ENCODE measurements at regions not wholly inside any gene's neighbourhood (a gene's known extent, or its start where the extent isn't known, plus 50 kb on each side); places are given as distances from the start of the nearest gene placed in this dataset.

DNA sequence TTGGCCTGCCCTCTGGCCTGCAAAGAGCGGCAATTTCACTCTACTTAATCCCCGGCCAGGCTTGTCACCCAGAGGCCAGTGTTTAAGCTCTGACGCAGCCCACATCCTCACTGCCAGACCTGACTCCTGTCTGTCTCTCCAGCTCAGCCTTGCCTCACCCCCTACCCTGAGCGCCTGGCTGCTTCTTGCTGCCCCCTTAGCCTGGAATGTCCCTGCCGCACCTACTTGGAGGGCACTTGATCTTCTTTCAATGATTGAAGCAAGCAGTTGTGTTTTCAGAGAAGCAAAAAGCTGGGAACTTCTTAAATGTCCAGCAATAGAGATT, 87.4 kb upstream of the ZBTB40 start:
- no peaks in the 10 kb centered on the region for H3K4me1 Mint-ChIP-seq (ENCODE audit: low read depth)
- H3K27me3 Mint-ChIP-seq (ENCODE audit: low read depth): peaks cover 10% of the 10 kb centered on the region
- H3K36me3 Mint-ChIP-seq (ENCODE audit: low read depth): no peaks in the 10 kb centered on the region
- no peak for DNase-seq (ENCODE audit: low spot score)
- no peaks in the 10 kb centered on the region for H3K9me3 Mint-ChIP-seq
- H3K4me3 Mint-ChIP-seq: no peak overlapping the region
- H3K27ac Mint-ChIP-seq: no peak overlapping the region

DNA sequence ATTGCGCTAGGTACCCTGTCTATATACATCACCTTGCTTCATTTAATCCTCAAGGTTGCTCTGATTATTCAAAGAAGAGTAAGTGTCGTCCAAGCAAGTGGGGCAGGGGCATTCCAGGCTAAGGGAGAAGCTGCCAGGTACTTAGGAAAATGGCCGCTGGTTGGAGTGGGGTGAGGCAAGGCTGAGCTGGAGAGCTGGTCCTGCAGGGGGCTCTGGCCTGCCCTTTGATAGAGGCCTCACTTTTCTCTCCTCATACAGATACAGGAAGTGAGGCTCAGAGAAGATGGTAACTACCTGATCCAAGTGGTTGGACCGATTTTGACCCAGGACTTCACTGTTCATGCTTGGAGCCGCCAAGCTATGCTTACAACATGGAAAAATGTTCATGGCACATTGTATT, 86.9 kb upstream of the ZBTB40 start:
- H3K27me3 Mint-ChIP-seq (ENCODE audit: low read depth): peaks cover 10% of the 10 kb centered on the region
- H3K9me3 Mint-ChIP-seq: no peaks in the 10 kb centered on the region
- no peaks in the 10 kb centered on the region for H3K4me1 Mint-ChIP-seq (ENCODE audit: low read depth)

DNA sequence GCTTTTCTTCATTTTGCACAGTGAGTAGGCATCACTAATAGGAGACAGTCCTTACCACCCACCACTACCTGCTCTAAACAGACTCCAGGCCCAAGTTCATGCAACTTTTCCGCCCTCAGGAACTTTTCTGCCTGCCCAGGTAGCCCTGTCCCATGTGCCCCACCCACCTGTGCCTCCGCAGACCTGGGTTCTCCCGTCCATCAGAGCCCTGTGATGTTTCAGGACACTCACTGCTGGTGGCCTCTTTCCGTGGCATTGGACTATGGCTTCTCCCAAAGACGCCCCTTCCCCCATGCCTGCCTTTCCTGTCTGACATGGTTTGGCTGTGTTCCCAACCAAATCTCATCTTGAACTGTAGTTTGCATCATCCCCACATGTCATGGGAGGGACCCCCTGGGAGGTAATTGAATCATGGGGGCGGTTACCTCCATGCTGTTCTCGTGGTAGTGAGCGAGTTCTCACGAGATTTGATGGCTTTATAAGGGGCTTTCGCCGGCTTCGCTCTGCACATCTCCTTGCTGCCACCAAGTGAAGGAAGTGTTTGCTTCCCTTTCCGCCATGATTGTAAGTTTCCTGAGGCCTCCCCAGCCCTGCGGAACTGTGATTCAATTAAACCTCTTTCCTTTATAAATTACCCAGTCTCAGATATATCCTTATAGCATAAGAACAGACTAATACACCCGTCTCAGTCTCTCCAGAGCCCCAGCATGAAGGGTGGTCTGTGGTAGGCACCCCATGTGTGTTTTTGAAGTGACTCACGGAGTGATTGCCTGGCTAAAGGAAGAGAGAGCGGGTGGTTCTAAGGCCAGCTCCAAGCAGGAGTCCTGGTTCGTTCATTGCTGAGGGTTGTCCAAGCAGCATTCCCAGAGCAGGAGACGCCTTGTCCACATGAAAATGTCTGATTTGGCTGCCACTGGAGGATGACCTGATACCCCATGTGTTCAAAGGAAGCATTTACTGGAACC, 86.0 kb upstream of the ZBTB40 start:
- H3K4me1 Mint-ChIP-seq (ENCODE audit: low read depth): no peaks in the 10 kb centered on the region
- no peak overlapping the region for H3K27ac Mint-ChIP-seq
- DNase-seq (ENCODE audit: low spot score): no peak
- H3K36me3 Mint-ChIP-seq (ENCODE audit: low read depth): no peaks in the 10 kb centered on the region
- peaks cover 5% of the 10 kb centered on the region for H3K27me3 Mint-ChIP-seq (ENCODE audit: low read depth)
- no peaks in the 10 kb centered on the region for H3K9me3 Mint-ChIP-seq
- H3K4me3 Mint-ChIP-seq: no peak overlapping the region

More for the DNA sequence above, 86.9 kb upstream of the ZBTB40 start:
- Mint-ChIP-seq H3K4me3 (no peak overlapping the region), H3K27ac (no peak overlapping the region), H3K36me3 (ENCODE audit: low read depth) (no peaks in the 10 kb centered on the region)
- DNase-seq (ENCODE audit: low spot score): no peak

GRCh38 chr1:22366346-22366745, 85.3 kb upstream of the ZBTB40 start:
- H3K27me3 Mint-ChIP-seq (ENCODE audit: low read depth): peaks cover 6% of the 10 kb centered on the region

GRCh38 chr1:22368125-22368524, 83.5 kb upstream of the ZBTB40 start:
- Mint-ChIP-seq H3K36me3 (ENCODE audit: low read depth) (no peaks in the 10 kb centered on the region), H3K9me3 (no peaks in the 10 kb centered on the region), H3K4me3 (no peak overlapping the region), H3K27ac (no peak overlapping the region), H3K4me1 (ENCODE audit: low read depth) (no peaks in the 10 kb centered on the region), H3K27me3 (ENCODE audit: low read depth) (peaks cover 6% of the 10 kb centered on the region)
- no peak for DNase-seq (ENCODE audit: low spot score)

More at GRCh38 chr1:22366346-22366745, 85.3 kb upstream of the ZBTB40 start:
- Mint-ChIP-seq H3K4me1 (ENCODE audit: low read depth) (no peaks in the 10 kb centered on the region), H3K27ac (no peak overlapping the region), H3K9me3 (no peaks in the 10 kb centered on the region), H3K36me3 (ENCODE audit: low read depth) (no peaks in the 10 kb centered on the region), H3K4me3 (no peak overlapping the region)
- DNase-seq (ENCODE audit: low spot score): no peak

GRCh38 chr1:22369294-22370189, 82.1 kb upstream of the ZBTB40 start:
- Mint-ChIP-seq H3K36me3 (ENCODE audit: low read depth) (no peaks in the 10 kb centered on the region), H3K27me3 (ENCODE audit: low read depth) (peaks cover 6% of the 10 kb centered on the region), H3K4me3 (no peak overlapping the region), H3K27ac (no peak overlapping the region), H3K9me3 (no peaks in the 10 kb centered on the region), H3K4me1 (ENCODE audit: low read depth) (no peaks in the 10 kb centered on the region)
- no peak for DNase-seq (ENCODE audit: low spot score)

DNA sequence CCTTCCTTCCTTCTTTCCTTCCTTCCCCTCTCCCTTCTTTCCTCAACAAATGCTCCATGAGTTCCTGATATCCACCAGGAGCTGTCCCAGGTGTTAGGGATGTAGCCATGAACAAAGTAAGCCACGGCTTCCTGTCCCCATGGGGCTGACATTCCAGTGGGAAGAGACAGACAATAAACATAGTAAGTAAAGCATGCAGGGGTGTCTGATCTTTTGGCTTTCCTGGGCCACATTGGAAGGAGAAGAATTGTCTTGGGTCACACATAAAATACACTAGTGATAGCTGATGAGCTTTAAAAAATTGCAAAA, 81.5 kb upstream of the ZBTB40 start:
- H3K9me3 Mint-ChIP-seq: no peaks in the 10 kb centered on the region
- no peaks in the 10 kb centered on the region for H3K36me3 Mint-ChIP-seq (ENCODE audit: low read depth)
- no peak overlapping the region for H3K4me3 Mint-ChIP-seq
- no peaks in the 10 kb centered on the region for H3K4me1 Mint-ChIP-seq (ENCODE audit: low read depth)
- no peak overlapping the region for H3K27ac Mint-ChIP-seq
- DNase-seq (ENCODE audit: low spot score): no peak
- H3K27me3 Mint-ChIP-seq (ENCODE audit: low read depth): peaks cover 6% of the 10 kb centered on the region

DNA sequence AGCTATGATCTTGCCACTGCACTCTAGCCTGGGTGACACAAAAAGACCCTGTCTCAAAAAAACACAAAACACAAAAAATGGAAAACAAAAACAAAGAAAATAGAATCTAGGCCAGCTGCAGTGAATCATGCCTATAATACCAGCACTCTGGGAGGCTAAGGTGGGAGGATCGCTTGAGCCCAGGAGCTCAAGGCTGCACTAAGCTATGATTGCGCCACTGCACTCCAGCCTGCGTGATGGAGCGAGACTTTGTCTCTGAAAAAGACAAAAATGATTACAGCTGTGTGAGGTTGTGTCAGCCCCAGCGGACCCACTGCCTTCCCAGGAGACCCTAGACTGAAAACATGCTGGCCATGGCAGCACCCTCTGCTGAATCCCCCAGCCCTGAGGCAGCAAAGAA, 80.2 kb upstream of the ZBTB40 start:
- H3K27ac Mint-ChIP-seq: no peak overlapping the region
- no peak for DNase-seq (ENCODE audit: low spot score)
- H3K4me3 Mint-ChIP-seq: no peak overlapping the region
- peaks cover 6% of the 10 kb centered on the region for H3K27me3 Mint-ChIP-seq (ENCODE audit: low read depth)
- no peaks in the 10 kb centered on the region for H3K36me3 Mint-ChIP-seq (ENCODE audit: low read depth)
- no peaks in the 10 kb centered on the region for H3K9me3 Mint-ChIP-seq
- H3K4me1 Mint-ChIP-seq (ENCODE audit: low read depth): no peaks in the 10 kb centered on the region

DNA sequence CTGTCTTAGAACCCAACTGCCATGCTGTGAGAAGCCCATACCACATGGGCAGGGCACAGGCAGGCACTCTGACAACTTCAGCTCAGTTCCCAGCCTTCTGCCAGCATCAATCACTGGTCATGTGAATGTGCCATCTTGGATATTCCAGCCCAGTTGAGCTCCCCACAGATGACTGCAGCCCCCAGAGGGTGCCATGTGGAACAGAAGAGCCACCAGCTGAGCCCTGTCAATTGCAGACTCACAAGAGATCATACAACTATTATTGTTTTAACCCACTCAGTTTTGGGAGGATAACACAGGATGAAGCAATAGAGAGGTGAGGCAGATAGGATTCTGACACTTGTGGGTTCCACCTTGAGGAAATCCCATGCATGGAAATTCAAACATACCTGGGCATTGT, 78.4 kb upstream of the ZBTB40 start:
- no peaks in the 10 kb centered on the region for H3K9me3 Mint-ChIP-seq
- H3K36me3 Mint-ChIP-seq (ENCODE audit: low read depth): no peaks in the 10 kb centered on the region
- H3K27ac Mint-ChIP-seq: no peak overlapping the region
- DNase-seq (ENCODE audit: low spot score): no peak
- no peaks in the 10 kb centered on the region for H3K4me1 Mint-ChIP-seq (ENCODE audit: low read depth)
- peaks cover 2% of the 10 kb centered on the region for H3K27me3 Mint-ChIP-seq (ENCODE audit: low read depth)
- H3K4me3 Mint-ChIP-seq: no peak overlapping the region

GRCh38 chr1:22374001-22374400, 77.7 kb upstream of the ZBTB40 start:
- Mint-ChIP-seq H3K27me3 (ENCODE audit: low read depth) (peaks cover 2% of the 10 kb centered on the region), H3K9me3 (no peaks in the 10 kb centered on the region), H3K36me3 (ENCODE audit: low read depth) (no peaks in the 10 kb centered on the region), H3K4me3 (no peak overlapping the region), H3K27ac (no peak overlapping the region), H3K4me1 (ENCODE audit: low read depth) (no peaks in the 10 kb centered on the region)
- DNase-seq (ENCODE audit: low spot score): no peak

DNA sequence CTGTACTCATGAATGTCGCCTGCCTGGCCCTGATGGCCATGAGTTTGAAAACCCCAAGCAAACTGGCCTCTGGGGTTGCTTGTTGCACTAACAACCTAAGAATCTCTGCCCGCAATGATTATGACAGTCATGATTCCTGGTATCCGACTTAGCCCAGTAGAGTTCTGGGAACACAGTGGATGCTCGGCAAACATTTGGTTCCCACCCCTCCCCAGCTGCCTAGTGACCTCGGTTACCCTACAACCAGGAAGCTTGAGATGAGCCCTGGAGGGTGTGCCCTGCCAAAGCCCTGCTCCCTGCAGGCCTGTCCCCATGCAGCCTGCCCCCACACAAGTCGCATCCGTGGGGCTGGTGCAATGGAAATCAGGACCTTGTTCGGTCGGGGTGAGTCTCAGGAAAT, 76.0 kb upstream of the ZBTB40 start:
- Mint-ChIP-seq H3K4me1 (ENCODE audit: low read depth) (no peaks in the 10 kb centered on the region), H3K36me3 (ENCODE audit: low read depth) (no peaks in the 10 kb centered on the region), H3K4me3 (no peak overlapping the region), H3K9me3 (no peaks in the 10 kb centered on the region), H3K27ac (no peak overlapping the region), H3K27me3 (ENCODE audit: low read depth) (peaks cover 2% of the 10 kb centered on the region)
- no peak for DNase-seq (ENCODE audit: low spot score)

GRCh38 chr1:22376001-22376400, 75.7 kb upstream of the ZBTB40 start:
- DNase-seq (ENCODE audit: low spot score): no peak
- Mint-ChIP-seq H3K27ac (no peak overlapping the region), H3K4me3 (no peak overlapping the region), H3K4me1 (ENCODE audit: low read depth) (no peaks in the 10 kb centered on the region), H3K9me3 (no peaks in the 10 kb centered on the region), H3K36me3 (ENCODE audit: low read depth) (no peaks in the 10 kb centered on the region), H3K27me3 (ENCODE audit: low read depth) (peaks cover 2% of the 10 kb centered on the region)

GRCh38 chr1:22376546-22376945, 75.1 kb upstream of the ZBTB40 start:
- H3K9me3 Mint-ChIP-seq: no peaks in the 10 kb centered on the region
- DNase-seq (ENCODE audit: low spot score): no peak
- no peaks in the 10 kb centered on the region for H3K36me3 Mint-ChIP-seq (ENCODE audit: low read depth)
- no peak overlapping the region for H3K27ac Mint-ChIP-seq
- H3K4me1 Mint-ChIP-seq (ENCODE audit: low read depth): no peaks in the 10 kb centered on the region
- H3K4me3 Mint-ChIP-seq: no peak overlapping the region
- no peaks in the 10 kb centered on the region for H3K27me3 Mint-ChIP-seq (ENCODE audit: low read depth)

GRCh38 chr1:22376976-22377375, 74.7 kb upstream of the ZBTB40 start:
- no peak overlapping the region for H3K27ac Mint-ChIP-seq
- no peak overlapping the region for H3K4me3 Mint-ChIP-seq
- no peaks in the 10 kb centered on the region for H3K9me3 Mint-ChIP-seq
- H3K36me3 Mint-ChIP-seq (ENCODE audit: low read depth): no peaks in the 10 kb centered on the region
- no peaks in the 10 kb centered on the region for H3K27me3 Mint-ChIP-seq (ENCODE audit: low read depth)
- H3K4me1 Mint-ChIP-seq (ENCODE audit: low read depth): no peaks in the 10 kb centered on the region
- DNase-seq (ENCODE audit: low spot score): no peak
